Activated CD8-positive, alpha-beta T cell treated with anti-CD3 and anti-CD28 coated beads for 36 hours (primary cell): ENCODE measurements at regions not wholly inside any gene's neighbourhood (a gene's known extent, or its start where the extent isn't known, plus 50 kb on each side); places are given as distances from the start of the nearest gene placed in this dataset.

ENCODE experiments used
- ATAC-seq: fragments of 200-7000 bp; cut with Tn5 transposase; one replicate; pipeline ENCODE4 v1.10.0; 2021; ENCODE audit warnings: mild to moderate bottlenecking, moderate library complexity
- CTCF ChIA-PET: fragments of 350-600 bp; sonication (Branson Sonifier 250); formaldehyde crosslinking; loops from one replicate; lab custom pipeline; 2021; ENCODE audit warnings: antibody characterized with exemption; lab: Charles Lee
- POLR2A ChIA-PET: fragments of 350-600 bp; sonication (Branson Sonifier 250); formaldehyde crosslinking; loops from one replicate; lab custom pipeline; 2021; ENCODE audit warnings: antibody characterized with exemption; lab: Charles Lee
- DNase-seq: peaks from one replicate; pipeline ENCODE4 v3.0.0-alpha.2; 2020
- H3K27ac Mint-ChIP-seq: one replicate; pipeline ENCODE4 v1.8.0; 2021; ENCODE audit warnings: mild to moderate bottlenecking, mixed read lengths
- H3K27me3 Mint-ChIP-seq: one replicate; pipeline ENCODE4 v1.8.0; 2021; ENCODE audit warnings: mixed read lengths
- H3K36me3 Mint-ChIP-seq: one replicate; pipeline ENCODE4 v1.8.0; 2021; ENCODE audit warnings: low read depth, mixed read lengths
- H3K4me1 Mint-ChIP-seq: one replicate; pipeline ENCODE4 v1.8.0; 2021; ENCODE audit warnings: low read depth, mixed read lengths
- H3K4me3 Mint-ChIP-seq: one replicate; pipeline ENCODE4 v1.8.0; 2021; ENCODE audit warnings: mild to moderate bottlenecking, moderate library complexity, mixed read lengths
- H3K9me3 Mint-ChIP-seq: one replicate; pipeline ENCODE4 v1.8.0; 2021; ENCODE audit warnings: mixed read lengths
- CTCF ChIP-seq: fragments of 200-600 bp; IDR thresholded peaks from one replicate; pipeline ENCODE4 v1.8.0; 2022; ENCODE audit warnings: antibody characterized with exemption, mild to moderate bottlenecking
- intact Hi-C: fragments of 100-400 bp; cut with micrococcal nuclease; formaldehyde crosslinking; loops from one replicate; pipeline ENCODE4 v1.10.0; 2022

GRCh38 chr21:15132781-15133180, 68.0 kb upstream of the NRIP1 start:
- intact Hi-C loops, result no loop called here
- ATAC-seq, result no peak
- no peak for DNase-seq
- H3K27ac Mint-ChIP-seq, result no peak overlapping the region
- ChIA-PET CTCF (no interaction called here), POLR2A (no interaction called here)
- H3K4me1 Mint-ChIP-seq, result peaks cover 3% of the 10 kb centered on the region
- peaks cover 2% of the 10 kb centered on the region for H3K27me3 Mint-ChIP-seq
- TF ChIP-seq CTCF, result no peak
- no peaks in the 10 kb centered on the region for H3K9me3 Mint-ChIP-seq
- no peak overlapping the region for H3K4me3 Mint-ChIP-seq
- H3K36me3 Mint-ChIP-seq, result no peaks in the 10 kb centered on the region

GRCh38 chr21:15134701-15135470, 70.1 kb upstream of the NRIP1 start:
- Mint-ChIP-seq H3K27me3 (peaks cover 8% of the 10 kb centered on the region), H3K4me3 (no peak overlapping the region), H3K9me3 (no peaks in the 10 kb centered on the region), H3K27ac (no peak overlapping the region), H3K4me1 (no peaks in the 10 kb centered on the region), H3K36me3 (no peaks in the 10 kb centered on the region)
- POLR2A ChIA-PET, result interaction anchor here (0.7 kb wide), 1 partner anchor 761 kb away, joined by 3 read pairs; no protein-coding TSS in a partner anchor
- intact Hi-C loops, result no loop called here
- no peak for TF ChIP-seq CTCF
- ATAC-seq (no peak), DNase-seq (no peak)
- CTCF ChIA-PET, result no interaction called here

- ChIA-PET CTCF (no interaction called here), POLR2A (interaction anchor here (0.7 kb wide), 1 partner anchor 760 kb away, joined by 3 read pairs; no protein-coding TSS in a partner anchor)
- DNase-seq (no peak), ATAC-seq (no peak)
- peaks cover 8% of the 10 kb centered on the region for H3K27me3 Mint-ChIP-seq
- H3K9me3 Mint-ChIP-seq, result no peaks in the 10 kb centered on the region
- TF ChIP-seq CTCF, result no peak
- H3K4me1 Mint-ChIP-seq, result no peaks in the 10 kb centered on the region
- no peaks in the 10 kb centered on the region for H3K36me3 Mint-ChIP-seq
- H3K4me3 Mint-ChIP-seq, result no peak overlapping the region
- intact Hi-C loops, result no loop called here
- H3K27ac Mint-ChIP-seq, result no peak overlapping the region
These were observed 71.2 kb upstream of the NRIP1 start for GRCh38 chr21:15135867-15136629.

GRCh38 chr21:15138490-15138889, 73.7 kb upstream of the NRIP1 start:
- ChIA-PET CTCF (interaction anchor here (1.5 to 1.8 kb wide), 2 partner anchors 344 to 346 kb away, joined by 3 to 4 read pairs; no protein-coding TSS in a partner anchor), POLR2A (no interaction called here)
- no peak for DNase-seq
- ATAC-seq, result no peak
- H3K4me1 Mint-ChIP-seq, result no peaks in the 10 kb centered on the region
- H3K36me3 Mint-ChIP-seq, result no peaks in the 10 kb centered on the region
- no peak for TF ChIP-seq CTCF
- intact Hi-C loops, result no loop called here
- H3K27me3 Mint-ChIP-seq, result peaks cover 8% of the 10 kb centered on the region
- no peaks in the 10 kb centered on the region for H3K9me3 Mint-ChIP-seq
- no peak overlapping the region for H3K4me3 Mint-ChIP-seq
- no peak overlapping the region for H3K27ac Mint-ChIP-seq

- no peaks in the 10 kb centered on the region for H3K4me1 Mint-ChIP-seq
- ChIA-PET POLR2A (no interaction called here), CTCF (no interaction called here)
- H3K9me3 Mint-ChIP-seq, result no peaks in the 10 kb centered on the region
- no peak overlapping the region for H3K27ac Mint-ChIP-seq
- intact Hi-C loops, result no loop called here
- peaks cover 8% of the 10 kb centered on the region for H3K27me3 Mint-ChIP-seq
- no peak for TF ChIP-seq CTCF
- H3K4me3 Mint-ChIP-seq, result no peak overlapping the region
- H3K36me3 Mint-ChIP-seq, result no peaks in the 10 kb centered on the region
- DNase-seq (no peak), ATAC-seq (no peak)
These were observed 75.1 kb upstream of the NRIP1 start for GRCh38 chr21:15139898-15140297.
